K562 (cell line): ENCODE measurements at regions not wholly inside any gene's neighbourhood (a gene's known extent, or its start where the extent isn't known, plus 50 kb on each side); places are given as distances from the start of the nearest gene placed in this dataset.

Experiments
- CEBPG ChIP-seq, 3 experiments: fragments of 200-800 bp in 1 of 3; sonication (Bioruptor generic) in 1 of 3; sonication (generic) in 1 of 3; formaldehyde crosslinking in 1 of 3; IDR thresholded peaks in 2 of 3; conservative IDR thresholded peaks in 1 of 3; 2 replicates each; pipeline versions ENCODE4 v1.6.1 to v1.8.0; 2016 to 2022; ENCODE audit warnings: missing compliant biosample characterization in 2 of 3, missing genetic modification characterization in 2 of 3, mild to moderate bottlenecking in 1 of 3, missing genetic modification reagents in 1 of 3
- KDM2B ChIP-seq: fragments of 250-450 bp; sonication (Bioruptor Pico); IDR thresholded peaks from 2 replicates; pipeline ENCODE4 v1.8.0; 2021; ENCODE audit warnings: mild to moderate bottlenecking, moderate library complexity
- KLF6 ChIP-seq: fragments of 250-450 bp; sonication (Bioruptor Pico); IDR thresholded peaks from 2 replicates; pipeline ENCODE4 v1.4.0; 2020; ENCODE audit warnings: mild to moderate bottlenecking, moderate library complexity, borderline replicate concordance
- MAZ ChIP-seq, 2 experiments: fragments of 450-650 bp in 1 of 2; sonication (generic) in 1 of 2; formaldehyde crosslinking; IDR thresholded peaks in 1 of 2; conservative IDR thresholded peaks in 1 of 2; 2 replicates each; pipeline versions ENCODE4 v1.4.0 to v1.5.0; 2020; ENCODE audit warnings: mild to moderate bottlenecking in 1 of 2, missing genetic modification reagents in 1 of 2
- PHF20 ChIP-seq: fragments of 450-650 bp; IDR thresholded peaks from 2 replicates; pipeline ENCODE4 v1.6.1; 2018; ENCODE audit not compliant: partially characterized antibody
- PRMT5 ChIP-seq: sonication (generic); formaldehyde crosslinking; IDR thresholded peaks from 2 replicates; pipeline ENCODE4 v1.5.0; 2020; ENCODE audit warnings: missing genetic modification reagents
- RNF2 ChIP-seq: sonication (generic); IDR thresholded peaks from 2 replicates; pipeline ENCODE4 v1.6.1; 2016
- TF ChIP-seq, protein P1 (sequence below): sonication (generic); formaldehyde crosslinking; IDR thresholded peaks from 2 replicates; pipeline ENCODE4 v1.8.0; 2022; ENCODE audit warnings: mild to moderate bottlenecking, missing genetic modification reagents
- TF ChIP-seq, protein P2 (sequence below): sonication (generic); formaldehyde crosslinking; IDR thresholded peaks from 2 replicates; pipeline ENCODE4 v1.8.1; 2022; ENCODE audit warnings: missing genetic modification reagents
- TF ChIP-seq, protein P3 (sequence below), 2 experiments: fragments of 450-650 bp in 1 of 2; sonication (generic) in 1 of 2; formaldehyde crosslinking; conservative IDR thresholded peaks; 2 replicates each; pipeline versions ENCODE4 v1.4.0 to v1.8.1; 2020 to 2022; ENCODE audit warnings: mild to moderate bottlenecking in 1 of 2, missing genetic modification reagents in 1 of 2

DNA sequence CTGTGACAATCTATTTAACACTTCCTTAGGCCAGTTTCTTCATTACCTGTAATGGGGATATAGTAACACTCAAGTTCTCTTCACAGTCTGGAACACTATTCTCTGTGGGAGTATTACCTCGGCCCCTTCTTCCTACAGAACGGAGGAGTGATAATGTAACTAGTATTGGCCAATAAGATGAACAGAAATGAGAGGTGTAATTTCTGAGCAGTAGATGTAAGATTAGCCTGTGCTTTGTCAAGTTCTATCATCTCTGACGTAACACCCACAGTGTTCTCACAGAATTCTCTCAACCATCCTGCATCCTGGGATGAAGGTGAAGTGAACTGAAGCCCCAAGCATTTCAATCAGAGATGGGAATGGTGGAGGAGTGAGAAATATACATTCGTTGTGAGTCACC, 65.2 kb upstream of the TOP3B start (continued):
- TF ChIP-seq MAZ (CRISPR knock-in tag; conservative IDR thresholded peaks at IDR 0.05 in 1 of 2, IDR thresholded peaks at IDR 0.05 in 1 of 2) = no peak
- no peak for TF ChIP-seq KLF6 (CRISPR knock-in tag)
- TF ChIP-seq, protein P1, sequence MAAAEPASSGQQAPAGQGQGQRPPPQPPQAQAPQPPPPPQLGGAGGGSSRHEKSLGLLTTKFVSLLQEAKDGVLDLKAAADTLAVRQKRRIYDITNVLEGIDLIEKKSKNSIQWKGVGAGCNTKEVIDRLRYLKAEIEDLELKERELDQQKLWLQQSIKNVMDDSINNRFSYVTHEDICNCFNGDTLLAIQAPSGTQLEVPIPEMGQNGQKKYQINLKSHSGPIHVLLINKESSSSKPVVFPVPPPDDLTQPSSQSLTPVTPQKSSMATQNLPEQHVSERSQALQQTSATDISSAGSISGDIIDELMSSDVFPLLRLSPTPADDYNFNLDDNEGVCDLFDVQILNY (CRISPR knock-in tag) = peak; percentile 71; the same call in 1 of the 2 replicates
- no peak for TF ChIP-seq CEBPG (CRISPR knock-in tag; IDR thresholded peaks at IDR 0.05)
- TF ChIP-seq CEBPG (tag; conservative IDR thresholded peaks at IDR 0.05 in 1 of 2, IDR thresholded peaks at IDR 0.05 in 1 of 2) = peak in 1 of 2 experiments; percentile 75; a peak in 2 of 4 replicates
- TF ChIP-seq, protein P2, sequence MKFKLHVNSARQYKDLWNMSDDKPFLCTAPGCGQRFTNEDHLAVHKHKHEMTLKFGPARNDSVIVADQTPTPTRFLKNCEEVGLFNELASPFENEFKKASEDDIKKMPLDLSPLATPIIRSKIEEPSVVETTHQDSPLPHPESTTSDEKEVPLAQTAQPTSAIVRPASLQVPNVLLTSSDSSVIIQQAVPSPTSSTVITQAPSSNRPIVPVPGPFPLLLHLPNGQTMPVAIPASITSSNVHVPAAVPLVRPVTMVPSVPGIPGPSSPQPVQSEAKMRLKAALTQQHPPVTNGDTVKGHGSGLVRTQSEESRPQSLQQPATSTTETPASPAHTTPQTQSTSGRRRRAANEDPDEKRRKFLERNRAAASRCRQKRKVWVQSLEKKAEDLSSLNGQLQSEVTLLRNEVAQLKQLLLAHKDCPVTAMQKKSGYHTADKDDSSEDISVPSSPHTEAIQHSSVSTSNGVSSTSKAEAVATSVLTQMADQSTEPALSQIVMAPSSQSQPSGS (CRISPR knock-in tag) = 0 out of 2 replicates have a peak, but pooled peaks have one; percentile 30
- TF ChIP-seq KDM2B (CRISPR knock-in tag) = no peak
- TF ChIP-seq, protein P3, sequence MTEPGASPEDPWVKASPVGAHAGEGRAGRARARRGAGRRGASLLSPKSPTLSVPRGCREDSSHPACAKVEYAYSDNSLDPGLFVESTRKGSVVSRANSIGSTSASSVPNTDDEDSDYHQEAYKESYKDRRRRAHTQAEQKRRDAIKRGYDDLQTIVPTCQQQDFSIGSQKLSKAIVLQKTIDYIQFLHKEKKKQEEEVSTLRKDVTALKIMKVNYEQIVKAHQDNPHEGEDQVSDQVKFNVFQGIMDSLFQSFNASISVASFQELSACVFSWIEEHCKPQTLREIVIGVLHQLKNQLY (CRISPR knock-in tag; conservative IDR thresholded peaks at IDR 0.05) = 0 out of 4 replicates have a peak, but pooled peaks of 1 of the 2 experiments have one; percentile 37
- TF ChIP-seq PRMT5 (CRISPR knock-in tag) = 0 out of 2 replicates have a peak, but pooled peaks have one; percentile 1
- TF ChIP-seq PHF20 = no peak
- 0 out of 2 replicates have a peak, but pooled peaks have one; percentile 27 for TF ChIP-seq RNF2
- TF ChIP-seq, all 486 proteins: peak for 9
